PC-3 (cell line): ENCODE measurements at regions not wholly inside any gene's neighbourhood (a gene's known extent, or its start where the extent isn't known, plus 50 kb on each side); places are given as distances from the start of the nearest gene placed in this dataset.

ENCODE experiments used
- ATAC-seq: fragments of 200-7000 bp; cut with Tn5 transposase; 2 replicates; pipeline ENCODE4 v1.9.1; 2020; ENCODE audit warnings: mild to moderate bottlenecking, moderate library complexity
- BruUV-seq: library from RNA; stranded (reverse); fragments of 400-500 nt; replicated peaks from 2 replicates; lab custom pipeline; 2021; lab: Mats Ljungman, UMichigan
- CTCF ChIA-PET: fragments of 300-600 bp; sonication (Branson Sonifier 250); formaldehyde crosslinking; loops from one replicate; lab custom pipeline; 2022; ENCODE audit warnings: antibody characterized with exemption; lab: Charles Lee
- POLR2A ChIA-PET: fragments of 300-600 bp; sonication (Branson Sonifier 250); formaldehyde crosslinking; loops from one replicate; lab custom pipeline; 2022; ENCODE audit warnings: antibody characterized with exemption; ENCODE audit not compliant: unreplicated experiment; lab: Charles Lee
- DNase-seq: peaks from one replicate; pipeline ENCODE4 v3.0.0-alpha.2; 2015
- H2AFZ ChIP-seq: fragments of 300-600 bp; sonication (generic); 2 replicates; pipeline ENCODE4 v1.6.0; 2016; ENCODE audit warnings: antibody characterized with exemption, low read length
- H3F3A ChIP-seq: fragments of 300-600 bp; sonication (generic); one replicate; pipeline ENCODE4 v1.6.0; 2017; ENCODE audit warnings: antibody characterized with exemption, low read length, control low read depth, mild to moderate bottlenecking; ENCODE audit not compliant: unreplicated experiment
- H3K27ac ChIP-seq: fragments of 300-600 bp; sonication (generic); 2 replicates; pipeline ENCODE4 v1.5.1; 2016; ENCODE audit warnings: mild to moderate bottlenecking, low read length
- H3K27me3 ChIP-seq: fragments of 300-600 bp; sonication (generic); 2 replicates; pipeline ENCODE4 v1.6.1; 2016; ENCODE audit warnings: low read length, mixed read lengths
- H3K36me3 ChIP-seq: fragments of 300-600 bp; sonication (generic); 2 replicates; pipeline ENCODE4 v1.6.1; 2016; ENCODE audit warnings: low read depth, mixed run types, low read length, mixed read lengths
- H3K4me1 ChIP-seq: fragments of 300-600 bp; sonication (generic); 2 replicates; pipeline ENCODE4 v1.5.1; 2016; ENCODE audit warnings: low read length; ENCODE audit not compliant: insufficient read depth
- H3K4me2 ChIP-seq: fragments of 300-600 bp; sonication (generic); 2 replicates; pipeline ENCODE4 v1.6.0; 2016; ENCODE audit warnings: low read length
- H3K4me3 ChIP-seq: fragments of 300-600 bp; sonication (generic); 2 replicates; pipeline ENCODE4 v1.5.1; 2016; ENCODE audit warnings: mild to moderate bottlenecking, low read length, mixed read lengths
- H3K79me2 ChIP-seq: fragments of 300-600 bp; sonication (generic); 2 replicates; pipeline ENCODE4 v1.6.1; 2017; ENCODE audit warnings: low read length, mixed read lengths
- H3K9ac ChIP-seq: fragments of 300-600 bp; sonication (generic); 2 replicates; pipeline ENCODE4 v1.6.0; 2016; ENCODE audit warnings: mild to moderate bottlenecking, low read length
- H3K9me2 ChIP-seq: fragments of 300-600 bp; sonication (generic); replicated peaks from 2 replicates; pipeline ENCODE4 v1.6.1; 2016; ENCODE audit warnings: mixed run types, low read length, mixed read lengths
- H3K9me3 ChIP-seq: fragments of 300-600 bp; sonication (generic); 2 replicates; pipeline ENCODE4 v1.6.1; 2016; ENCODE audit warnings: low read length, mixed read lengths
- H4K20me1 ChIP-seq: fragments of 300-600 bp; sonication (generic); 2 replicates; pipeline ENCODE4 v1.6.1; 2016; ENCODE audit warnings: low read length, mixed read lengths
- CTCF ChIP-seq: fragments of 300-600 bp; sonication (generic); conservative IDR thresholded peaks from 2 replicates; pipeline ENCODE4 v1.5.1; 2017; ENCODE audit warnings: antibody characterized with exemption, low read depth, mild to moderate bottlenecking, low read length
- EZH2 ChIP-seq: fragments of 300-600 bp; sonication (generic); IDR thresholded peaks from one replicate; pipeline ENCODE4 v1.6.1; 2017; ENCODE audit warnings: antibody characterized with exemption, mild to moderate bottlenecking, low read length; ENCODE audit not compliant: unreplicated experiment
- EZH2phosphoT487 ChIP-seq: fragments of 300-600 bp; sonication (generic); IDR thresholded peaks from 2 replicates; pipeline ENCODE4 v1.6.1; 2018; ENCODE audit warnings: mild to moderate bottlenecking, antibody characterized with exemption, low read length, borderline replicate concordance
- intact Hi-C: fragments of 100-400 bp; cut with micrococcal nuclease; formaldehyde crosslinking; loops from 2 replicates; pipeline ENCODE4 v1.9.0; 2023

GRCh38 chr2:201962774-201963562 lies 70.7 kb upstream of the FZD7 start:
- H3K36me3 ChIP-seq: no peaks in the 10 kb centered on the region
- H3K27ac ChIP-seq: no peak overlapping the region
- no peaks in the 10 kb centered on the region for H3K9me3 ChIP-seq
- H3K9ac ChIP-seq: no peak overlapping the region
- 0 out of 2 replicates have a peak, but pooled peaks cover 5% of the 10 kb centered on the region for H3K9me2 ChIP-seq
- ATAC-seq (no peak), DNase-seq (no peak)
- H3K4me1 ChIP-seq: no peaks in the 10 kb centered on the region; the same call in 1 of the 2 replicates
- H4K20me1 ChIP-seq: no peaks in the 10 kb centered on the region
- no peak for TF ChIP-seq EZH2phosphoT487
- H3K4me3 ChIP-seq: no peak overlapping the region
- intact Hi-C loops: loop anchor here (10.0 kb wide), 1 partner anchor 92 kb away; no protein-coding TSS in a partner anchor
- no peaks in the 10 kb centered on the region for H3K27me3 ChIP-seq
- no TSS peak for BruUV-seq
- ChIA-PET CTCF (no interaction called here), POLR2A (no interaction called here)
- no peaks in the 10 kb centered on the region for H3F3A ChIP-seq
- H3K79me2 ChIP-seq: no peaks in the 10 kb centered on the region
- H3K4me2 ChIP-seq: no peak overlapping the region
- H2AFZ ChIP-seq: no peak overlapping the region

- Histone ChIP-seq H2AFZ (no peak overlapping the region), H3K4me3 (no peak overlapping the region), H3K79me2 (no peaks in the 10 kb centered on the region), H3K9me3 (no peaks in the 10 kb centered on the region), H3K27ac (no peak overlapping the region), H3K4me2 (no peak overlapping the region), H3F3A (no peaks in the 10 kb centered on the region), H3K9ac (no peak overlapping the region), H3K4me1 (no peaks in the 10 kb centered on the region; the same call in 1 of the 2 replicates), H4K20me1 (no peaks in the 10 kb centered on the region), H3K27me3 (no peaks in the 10 kb centered on the region), H3K36me3 (no peaks in the 10 kb centered on the region), H3K9me2 (0 out of 2 replicates have a peak, but pooled peaks cover 5% of the 10 kb centered on the region)
- ChIA-PET POLR2A (no interaction called here), CTCF (no interaction called here)
- DNase-seq (no peak), ATAC-seq (no peak)
- intact Hi-C loops: loop anchor here (10.0 kb wide), 1 partner anchor 91 kb away; no protein-coding TSS in a partner anchor
- BruUV-seq: no TSS peak
- TF ChIP-seq CTCF (no peak), EZH2 (no peak), EZH2phosphoT487 (no peak)
Observed at GRCh38 chr2:201964011-201964410, 69.6 kb upstream of the FZD7 start.

GRCh38 chr2:201964631-201965206 lies 68.9 kb upstream of the FZD7 start:
- ChIA-PET POLR2A (no interaction called here), CTCF (no interaction called here)
- no peaks in the 10 kb centered on the region for H4K20me1 ChIP-seq
- BruUV-seq: no TSS peak
- H3K4me3 ChIP-seq: no peak overlapping the region
- H3K27ac ChIP-seq: no peak overlapping the region
- intact Hi-C loops: loop anchor here (5.0 to 10.0 kb wide), 2 partner anchors 90 to 213 kb away; no protein-coding TSS in a partner anchor
- no peaks in the 10 kb centered on the region for H3K9me3 ChIP-seq
- no peak overlapping the region for H3K4me2 ChIP-seq
- H3K27me3 ChIP-seq: no peaks in the 10 kb centered on the region
- H3K9ac ChIP-seq: no peak overlapping the region
- H3K4me1 ChIP-seq: no peaks in the 10 kb centered on the region; the same call in 1 of the 2 replicates
- no peaks in the 10 kb centered on the region for H3F3A ChIP-seq
- TF ChIP-seq CTCF (no peak), EZH2 (no peak), EZH2phosphoT487 (no peak)
- H3K36me3 ChIP-seq: no peaks in the 10 kb centered on the region
- ATAC-seq: no peak
- 0 out of 2 replicates have a peak, but pooled peaks cover 5% of the 10 kb centered on the region for H3K9me2 ChIP-seq
- DNase-seq: no peak
- no peaks in the 10 kb centered on the region for H3K79me2 ChIP-seq
- peak overlapping the region; percentile 57; the same call in 1 of the 2 replicates for H2AFZ ChIP-seq
